Left ventricle myocardium inferior (tissue), 1 donor: ENCODE measurements at regions not wholly inside any gene's neighbourhood (a gene's known extent, or its start where the extent isn't known, plus 50 kb on each side); places are given as distances from the start of the nearest gene placed in this dataset.

Experiments used
- DNase-seq: peaks from one replicate; pipeline ENCODE4 v3.0.0-alpha.2; 2020
- H3K27ac ChIP-seq: fragments of 200-600 bp; replicated peaks from 2 replicates; pipeline ENCODE4 v1.8.0; 2021
- H3K27me3 ChIP-seq: fragments of 200-600 bp; 2 replicates; pipeline ENCODE4 v1.8.0; 2021; ENCODE audit warnings: low read depth
- H3K36me3 ChIP-seq: fragments of 200-600 bp; 2 replicates; pipeline ENCODE4 v1.8.0; 2021
- H3K4me1 ChIP-seq: fragments of 200-600 bp; 2 replicates; pipeline ENCODE4 v1.8.0; 2021
- H3K4me3 ChIP-seq: fragments of 200-600 bp; 2 replicates; pipeline ENCODE4 v1.8.0; 2021; ENCODE audit warnings: mild to moderate bottlenecking, moderate library complexity
- H3K9me3 ChIP-seq: fragments of 200-600 bp; replicated peaks from 2 replicates; pipeline ENCODE4 v1.8.0; 2021
- CTCF ChIP-seq: fragments of 200-600 bp; IDR thresholded peaks from 2 replicates; pipeline ENCODE4 v1.8.0; 2021; ENCODE audit warnings: antibody characterized with exemption, mild to moderate bottlenecking, borderline replicate concordance
- intact Hi-C: fragments of 100-400 bp; cut with micrococcal nuclease; formaldehyde crosslinking; loops from one replicate; pipeline ENCODE4 v1.11.0; 2022
- donor health status: DM: no; HTN: yes; CAD: no; lungs with severe emphysema.

GRCh38 chrX:141989815-141990214, 86.1 kb downstream of the MAGEC1 start:
- Histone ChIP-seq H3K4me1 (no peaks in the 10 kb centered on the region), H3K27ac (no peak overlapping the region), H3K36me3 (no peaks in the 10 kb centered on the region), H3K9me3 (no peaks in the 10 kb centered on the region), H3K27me3 (no peaks in the 10 kb centered on the region), H3K4me3 (no peak overlapping the region)
- no peak for DNase-seq
- intact Hi-C loops: no loop called here
- TF ChIP-seq CTCF: no peak

- intact Hi-C loops: no loop called here
- Histone ChIP-seq H3K9me3 (no peaks in the 10 kb centered on the region), H3K36me3 (no peaks in the 10 kb centered on the region), H3K4me1 (no peaks in the 10 kb centered on the region), H3K4me3 (no peak overlapping the region), H3K27me3 (no peaks in the 10 kb centered on the region), H3K27ac (no peak overlapping the region)
- no peak for TF ChIP-seq CTCF
- no peak for DNase-seq
These were observed 85.4 kb downstream of the MAGEC1 start for GRCh38 chrX:141989134-141989533.

GRCh38 chrX:141982296-141982695, 78.6 kb downstream of the MAGEC1 start:
- intact Hi-C loops: no loop called here
- Histone ChIP-seq H3K9me3 (no peaks in the 10 kb centered on the region), H3K27me3 (no peaks in the 10 kb centered on the region), H3K27ac (no peak overlapping the region), H3K4me1 (no peaks in the 10 kb centered on the region), H3K36me3 (no peaks in the 10 kb centered on the region), H3K4me3 (no peak overlapping the region)
- no peak for TF ChIP-seq CTCF
- DNase-seq: no peak

GRCh38 chrX:141975839-141976238, 72.1 kb downstream of the MAGEC1 start:
- H3K27me3 ChIP-seq: no peaks in the 10 kb centered on the region
- no peaks in the 10 kb centered on the region for H3K4me1 ChIP-seq
- H3K27ac ChIP-seq: no peak overlapping the region
- H3K36me3 ChIP-seq: no peaks in the 10 kb centered on the region
- intact Hi-C loops: no loop called here
- TF ChIP-seq CTCF: no peak
- H3K4me3 ChIP-seq: no peak overlapping the region
- no peaks in the 10 kb centered on the region for H3K9me3 ChIP-seq
- no peak for DNase-seq

- Histone ChIP-seq H3K9me3 (no peaks in the 10 kb centered on the region), H3K4me1 (no peaks in the 10 kb centered on the region), H3K27me3 (no peaks in the 10 kb centered on the region), H3K27ac (no peak overlapping the region), H3K4me3 (no peak overlapping the region), H3K36me3 (no peaks in the 10 kb centered on the region)
- DNase-seq: no peak
- TF ChIP-seq CTCF: no peak
- intact Hi-C loops: no loop called here
These were observed 66.0 kb downstream of the MAGEC1 start for GRCh38 chrX:141969706-141970105.

- H3K4me3 ChIP-seq: no peak overlapping the region
- H3K4me1 ChIP-seq: no peaks in the 10 kb centered on the region
- intact Hi-C loops: no loop called here
- DNase-seq: no peak
- no peaks in the 10 kb centered on the region for H3K9me3 ChIP-seq
- no peaks in the 10 kb centered on the region for H3K36me3 ChIP-seq
- no peaks in the 10 kb centered on the region for H3K27me3 ChIP-seq
- TF ChIP-seq CTCF: no peak
- no peak overlapping the region for H3K27ac ChIP-seq
These were observed 56.9 kb downstream of the MAGEC1 start for GRCh38 chrX:141960578-141960977.
